ENCODE measurements at regions not wholly inside any gene's neighbourhood (a gene's known extent, or its start where the extent isn't known, plus 50 kb on each side); places are given as distances from the start of the nearest gene placed in this dataset.

- H3K4me3 Mint-ChIP-seq, result no peak overlapping the region
- no peaks in the 10 kb centered on the region; the same call in 1 of the 2 replicates for H3K36me3 Mint-ChIP-seq (ENCODE audit: low read depth)
- H3K4me1 Mint-ChIP-seq (ENCODE audit: low read depth), result no peaks in the 10 kb centered on the region
- H3K9me3 Mint-ChIP-seq, result peaks cover 48% of the 10 kb centered on the region
- no peak for DNase-seq
- TF ChIP-seq, protein P1, sequence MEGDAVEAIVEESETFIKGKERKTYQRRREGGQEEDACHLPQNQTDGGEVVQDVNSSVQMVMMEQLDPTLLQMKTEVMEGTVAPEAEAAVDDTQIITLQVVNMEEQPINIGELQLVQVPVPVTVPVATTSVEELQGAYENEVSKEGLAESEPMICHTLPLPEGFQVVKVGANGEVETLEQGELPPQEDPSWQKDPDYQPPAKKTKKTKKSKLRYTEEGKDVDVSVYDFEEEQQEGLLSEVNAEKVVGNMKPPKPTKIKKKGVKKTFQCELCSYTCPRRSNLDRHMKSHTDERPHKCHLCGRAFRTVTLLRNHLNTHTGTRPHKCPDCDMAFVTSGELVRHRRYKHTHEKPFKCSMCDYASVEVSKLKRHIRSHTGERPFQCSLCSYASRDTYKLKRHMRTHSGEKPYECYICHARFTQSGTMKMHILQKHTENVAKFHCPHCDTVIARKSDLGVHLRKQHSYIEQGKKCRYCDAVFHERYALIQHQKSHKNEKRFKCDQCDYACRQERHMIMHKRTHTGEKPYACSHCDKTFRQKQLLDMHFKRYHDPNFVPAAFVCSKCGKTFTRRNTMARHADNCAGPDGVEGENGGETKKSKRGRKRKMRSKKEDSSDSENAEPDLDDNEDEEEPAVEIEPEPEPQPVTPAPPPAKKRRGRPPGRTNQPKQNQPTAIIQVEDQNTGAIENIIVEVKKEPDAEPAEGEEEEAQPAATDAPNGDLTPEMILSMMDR (IDR thresholded peaks at IDR 0.05), result no peak
- H3K27me3 Mint-ChIP-seq (ENCODE audit: insufficient read depth), result no peaks in the 10 kb centered on the region; the same call in 1 of the 2 replicates
- no peak overlapping the region for H3K27ac Mint-ChIP-seq
Observed at GRCh38 chr21:18460979-18461378, 57.4 kb upstream of the TMPRSS15 start.

GRCh38 chr21:18461743-18462142 is 58.2 kb upstream of the TMPRSS15 start:
- TF ChIP-seq, protein P1 (IDR thresholded peaks at IDR 0.05), result no peak
- DNase-seq, result no peak
- H3K27ac Mint-ChIP-seq, result no peak overlapping the region
- no peaks in the 10 kb centered on the region; the same call in 1 of the 2 replicates for H3K27me3 Mint-ChIP-seq (ENCODE audit: insufficient read depth)
- no peak overlapping the region for H3K4me3 Mint-ChIP-seq
- peaks cover 55% of the 10 kb centered on the region for H3K9me3 Mint-ChIP-seq
- H3K4me1 Mint-ChIP-seq (ENCODE audit: low read depth), result no peaks in the 10 kb centered on the region
- no peaks in the 10 kb centered on the region; the same call in 1 of the 2 replicates for H3K36me3 Mint-ChIP-seq (ENCODE audit: low read depth)

GRCh38 chr21:18467715-18468114 is 64.1 kb upstream of the TMPRSS15 start:
- TF ChIP-seq, protein P1 (IDR thresholded peaks at IDR 0.05), result no peak
- H3K4me3 Mint-ChIP-seq, result no peak overlapping the region
- no peaks in the 10 kb centered on the region for H3K4me1 Mint-ChIP-seq (ENCODE audit: low read depth)
- H3K27me3 Mint-ChIP-seq (ENCODE audit: insufficient read depth), result no peaks in the 10 kb centered on the region; the same call in 1 of the 2 replicates
- DNase-seq, result no peak
- H3K27ac Mint-ChIP-seq, result no peak overlapping the region
- H3K9me3 Mint-ChIP-seq, result peaks cover 47% of the 10 kb centered on the region
- H3K36me3 Mint-ChIP-seq (ENCODE audit: low read depth), result no peaks in the 10 kb centered on the region; the same call in 1 of the 2 replicates

DNA sequence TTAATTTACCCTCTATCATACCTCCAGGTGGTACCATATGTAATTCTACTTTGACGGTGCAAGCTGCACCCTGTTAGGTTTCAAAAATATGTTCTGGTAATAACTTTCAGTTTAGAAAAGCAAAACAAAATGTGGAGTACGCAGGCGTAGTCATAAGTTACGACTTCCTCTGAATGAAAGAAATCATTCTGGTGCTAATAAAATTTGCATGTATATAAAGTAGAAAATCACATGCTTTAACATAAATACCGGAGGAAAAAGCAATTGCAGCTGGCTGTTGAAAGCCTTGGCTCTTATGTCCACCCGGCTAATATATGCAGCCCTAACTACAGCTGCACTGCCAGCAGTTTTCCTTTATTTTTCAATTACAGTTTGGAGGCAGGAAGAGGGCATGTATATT is 65.2 kb upstream of the TMPRSS15 start:
- H3K9me3 Mint-ChIP-seq, result peaks cover 40% of the 10 kb centered on the region
- H3K27me3 Mint-ChIP-seq (ENCODE audit: insufficient read depth), result no peaks in the 10 kb centered on the region; the same call in 1 of the 2 replicates
- DNase-seq, result no peak
- H3K4me3 Mint-ChIP-seq, result no peak overlapping the region
- H3K4me1 Mint-ChIP-seq (ENCODE audit: low read depth), result no peaks in the 10 kb centered on the region
- no peak overlapping the region for H3K27ac Mint-ChIP-seq
- TF ChIP-seq, protein P1 (IDR thresholded peaks at IDR 0.05), result no peak
- H3K36me3 Mint-ChIP-seq (ENCODE audit: low read depth), result no peaks in the 10 kb centered on the region

DNA sequence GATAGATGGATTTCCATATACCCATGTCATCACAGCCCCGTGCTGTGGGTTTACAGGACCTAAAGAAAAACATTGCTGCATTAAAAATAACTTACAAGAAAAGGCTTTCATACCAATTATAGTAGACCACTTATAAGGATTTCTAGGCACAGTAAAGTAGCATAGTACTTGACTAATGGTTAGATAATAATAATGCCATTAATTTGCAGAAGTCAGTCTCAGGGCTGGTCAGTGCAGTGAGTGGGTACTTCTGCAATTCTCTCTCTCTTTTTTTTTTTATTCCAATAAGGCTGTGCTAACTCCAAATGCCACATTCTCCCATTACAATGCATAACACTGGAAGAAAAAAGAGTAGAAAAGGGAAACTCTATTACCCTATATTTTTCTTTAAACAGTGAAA is 73.1 kb upstream of the TMPRSS15 start:
- Mint-ChIP-seq H3K27ac (no peak overlapping the region), H3K4me1 (ENCODE audit: low read depth) (no peaks in the 10 kb centered on the region), H3K36me3 (ENCODE audit: low read depth) (no peaks in the 10 kb centered on the region), H3K27me3 (ENCODE audit: insufficient read depth) (no peaks in the 10 kb centered on the region), H3K4me3 (no peak overlapping the region), H3K9me3 (peaks cover 55% of the 10 kb centered on the region)
- DNase-seq, result no peak
- TF ChIP-seq, protein P1 (IDR thresholded peaks at IDR 0.05), result no peak

DNA sequence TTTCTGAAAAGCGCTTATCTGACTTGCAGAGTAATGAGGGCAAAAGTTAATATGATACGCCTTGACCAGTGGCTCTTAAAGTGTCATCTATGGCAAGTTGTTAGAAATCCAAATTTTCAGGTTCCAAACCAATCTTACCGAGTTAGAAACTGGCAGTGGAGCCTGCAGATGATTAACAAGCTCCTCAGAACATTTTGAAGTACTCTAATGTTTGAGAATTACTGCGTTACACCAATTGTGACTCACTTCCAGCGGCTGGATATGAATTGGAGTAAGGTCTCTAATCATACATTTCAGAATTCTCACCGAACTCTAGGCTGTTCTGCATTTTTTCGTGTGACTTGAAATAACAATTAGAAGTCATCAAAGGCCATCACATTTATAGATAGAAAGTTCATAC is 73.5 kb upstream of the TMPRSS15 start:
- Mint-ChIP-seq H3K27me3 (ENCODE audit: insufficient read depth) (no peaks in the 10 kb centered on the region), H3K4me1 (ENCODE audit: low read depth) (no peaks in the 10 kb centered on the region), H3K9me3 (peaks cover 52% of the 10 kb centered on the region), H3K36me3 (ENCODE audit: low read depth) (no peaks in the 10 kb centered on the region), H3K4me3 (no peak overlapping the region), H3K27ac (no peak overlapping the region)
- DNase-seq, result no peak
- TF ChIP-seq, protein P1 (IDR thresholded peaks at IDR 0.05), result no peak

Data from HFFc6 (cell line).